HCT116 (cell line): ENCODE measurements at regions not wholly inside any gene's neighbourhood (a gene's known extent, or its start where the extent isn't known, plus 50 kb on each side); places are given as distances from the start of the nearest gene placed in this dataset.

Experiments used
- ATAC-seq: fragments of 200-7000 bp; cut with Tn5 transposase; 2 replicates; pipeline ENCODE4 v1.9.1; 2020; ENCODE audit warnings: mild to moderate bottlenecking, moderate library complexity
- BruUV-seq: library from RNA; stranded (reverse); fragments of 400-500 nt; replicated peaks from 2 replicates; lab custom pipeline; 2021; lab: Mats Ljungman, UMichigan
- CTCF ChIA-PET: fragments of 300-600 bp; sonication (Branson Sonifier 250); formaldehyde crosslinking; loops from one replicate; lab custom pipeline; 2021; ENCODE audit warnings: antibody characterized with exemption; lab: Charles Lee
- POLR2A ChIA-PET: fragments of 300-600, 350-600 bp; sonication (Branson Sonifier 250); formaldehyde crosslinking; loops from one replicate; lab custom pipeline; 2021; ENCODE audit warnings: antibody characterized with exemption; lab: Charles Lee
- RAD21 ChIA-PET, 2 experiments: fragments of 300-600 bp; sonication (Branson Sonifier 250); formaldehyde crosslinking; loops; one replicate each; lab custom pipeline; 2023; ENCODE audit warnings: low total read pairs in 2 of 2; ENCODE audit not compliant: uncharacterized antibody in 2 of 2, unreplicated experiment in 2 of 2, low non-redundant PET in 1 of 2; lab: Charles Lee
- DNase-seq: peaks from one replicate; pipeline ENCODE4 v3.0.0-alpha.2; 2010; ENCODE audit warnings: low read depth, low spot score
- H2AFZ ChIP-seq: fragments of 200-600 bp; shearing (Covaris generic), sonication (generic); 2 replicates; pipeline ENCODE4 v1.6.1; 2017; ENCODE audit warnings: low read depth, mixed run types, mixed read lengths, antibody characterized with exemption, low read length; ENCODE audit not compliant: poor library complexity, severe bottlenecking
- H3K27ac ChIP-seq: 2 replicates; pipeline ENCODE4 v1.5.1; 2012; ENCODE audit warnings: low read depth, low read length
- H3K27me3 ChIP-seq: fragments of 200-600 bp; sonication (generic); 2 replicates; pipeline ENCODE4 v1.6.1; 2016; ENCODE audit warnings: mixed run types, low read length, mixed read lengths; ENCODE audit not compliant: insufficient read depth
- H3K36me3 ChIP-seq, 2 experiments: fragments of 200-500 bp in 1 of 2; fragments of 200-600 bp in 1 of 2; sonication (Bioruptor generic) in 1 of 2; sonication (generic) in 1 of 2; 2 replicates each; pipeline versions ENCODE4 v1.5.1 to v1.6.1; 2014 to 2016; ENCODE audit warnings: low read length in 2 of 2, inconsistent platforms in 1 of 2, mixed read lengths in 1 of 2, mixed run types in 1 of 2; ENCODE audit not compliant: insufficient read depth in 2 of 2, control insufficient read depth in 1 of 2
- H3K4me1 ChIP-seq, 2 experiments: fragments of 200-600 bp in 1 of 2; sonication (generic) in 1 of 2; 2 replicates each; pipeline versions ENCODE4 v1.5.1 to v1.6.1; 2012 to 2017; ENCODE audit warnings: low read length in 2 of 2, inconsistent platforms in 1 of 2, mild to moderate bottlenecking in 1 of 2, mixed read lengths in 1 of 2, mixed run types in 1 of 2, moderate library complexity in 1 of 2; ENCODE audit not compliant: insufficient read depth in 2 of 2, control insufficient read depth in 1 of 2
- H3K4me2 ChIP-seq: fragments of 200-600 bp; sonication (generic); 2 replicates; pipeline ENCODE4 v1.6.1; 2017; ENCODE audit warnings: mixed run types, low read length, mixed read lengths
- H3K4me3 ChIP-seq, 2 experiments: fragments of 200-600 bp in 1 of 2; sonication (generic) in 1 of 2; replicated peaks in 1 of 2; 2 replicates each; pipeline ENCODE4 v1.5.1; 2011 to 2016; ENCODE audit warnings: low read length in 2 of 2, control low read depth in 1 of 2, low read depth in 1 of 2, mild to moderate bottlenecking in 1 of 2, mixed read lengths in 1 of 2, mixed run types in 1 of 2
- H3K79me2 ChIP-seq: fragments of 200-600 bp; sonication (generic); 2 replicates; pipeline ENCODE4 v1.6.1; 2017; ENCODE audit warnings: mild to moderate bottlenecking, mixed run types, low read length, moderate library complexity, mixed read lengths; ENCODE audit not compliant: insufficient read depth
- H3K9ac ChIP-seq: fragments of 200-600 bp; sonication (generic); 2 replicates; pipeline ENCODE4 v1.6.1; 2016; ENCODE audit warnings: low read length, mixed read lengths
- H3K9me2 ChIP-seq: fragments of 200-600 bp; sonication (generic), shearing (Covaris generic); 2 replicates; pipeline ENCODE4 v1.6.1; 2017; ENCODE audit warnings: mixed run types, mild to moderate bottlenecking, moderate library complexity; ENCODE audit not compliant: insufficient read depth
- H3K9me3 ChIP-seq, 2 experiments: fragments of 200-500 bp in 1 of 2; fragments of 200-600 bp in 1 of 2; sonication (Bioruptor generic) in 1 of 2; sonication (generic) in 1 of 2; 2 replicates each; pipeline ENCODE4 v1.6.1; 2014 to 2017; ENCODE audit warnings: low read length in 2 of 2, mixed read lengths in 2 of 2, inconsistent platforms in 1 of 2, low read depth in 1 of 2, mild to moderate bottlenecking in 1 of 2, mixed run types in 1 of 2, moderate library complexity in 1 of 2; ENCODE audit not compliant: control insufficient read depth in 1 of 2, insufficient read depth in 1 of 2
- H4K20me1 ChIP-seq: fragments of 200-600 bp; sonication (generic), shearing (Covaris generic); 2 replicates; pipeline ENCODE4 v1.6.1; 2017; ENCODE audit warnings: mixed run types, mild to moderate bottlenecking, moderate library complexity; ENCODE audit not compliant: insufficient read depth
- CBX3 ChIP-seq: IDR thresholded peaks from 2 replicates; pipeline ENCODE4 v1.6.1; 2012; ENCODE audit warnings: low read depth
- ELF1 ChIP-seq: IDR thresholded peaks from 2 replicates; pipeline ENCODE4 v1.6.1; 2012; ENCODE audit warnings: low read depth, borderline replicate concordance
- EZH2 ChIP-seq: fragments of 200-600 bp; sonication (generic); IDR thresholded peaks from 2 replicates; pipeline ENCODE4 v1.6.1; 2017; ENCODE audit warnings: antibody characterized with exemption, mixed run types
- EZH2phosphoT487 ChIP-seq: fragments of 200-600 bp; IDR thresholded peaks from 2 replicates; pipeline ENCODE4 v1.6.1; 2018; ENCODE audit warnings: antibody characterized with exemption, borderline replicate concordance
- FOSL1 ChIP-seq: IDR thresholded peaks from 2 replicates; pipeline ENCODE4 v1.6.1; 2012; ENCODE audit warnings: low read depth
- POLR2A ChIP-seq: IDR thresholded peaks from 2 replicates; pipeline ENCODE4 v1.7.0; 2011; ENCODE audit warnings: borderline replicate concordance; ENCODE audit not compliant: insufficient read depth, insufficient read length; ENCODE audit errors: extremely low read depth
- RAD21 ChIP-seq: IDR thresholded peaks from 2 replicates; pipeline ENCODE4 v1.6.1; 2012; ENCODE audit warnings: low read depth, mild to moderate bottlenecking
- SIN3A ChIP-seq: IDR thresholded peaks from 2 replicates; pipeline ENCODE4 v1.6.1; 2012; ENCODE audit warnings: low read depth
- SP1 ChIP-seq: IDR thresholded peaks from 2 replicates; pipeline ENCODE4 v1.6.1; 2012; ENCODE audit warnings: low read depth
- SRF ChIP-seq: IDR thresholded peaks from 2 replicates; pipeline ENCODE4 v1.6.1; 2012; ENCODE audit warnings: low read depth
- TCF7L2 ChIP-seq: IDR thresholded peaks from 2 replicates; pipeline ENCODE4 v1.7.0; 2011; ENCODE audit warnings: borderline replicate concordance, inconsistent platforms; ENCODE audit not compliant: insufficient read depth, insufficient read length; ENCODE audit errors: extremely low read depth
- ZNF274 ChIP-seq: fragments of 200-500 bp; sonication (Bioruptor generic); IDR thresholded peaks from 2 replicates; pipeline ENCODE4 v1.6.1; 2014; ENCODE audit warnings: mild to moderate bottlenecking, low read depth, low read length, inconsistent platforms
- intact Hi-C: fragments of 100-400 bp; cut with micrococcal nuclease; formaldehyde crosslinking; loops from 2 replicates; pipeline ENCODE4 v1.10.0; 2022
- TF ChIP-seq, protein P1 (sequence below): IDR thresholded peaks from 2 replicates; pipeline ENCODE4 v1.6.1; 2011; ENCODE audit warnings: mild to moderate bottlenecking, low read length, moderate library complexity; ENCODE audit not compliant: insufficient replicate concordance; ENCODE audit errors: extremely low read depth
- TF ChIP-seq, protein P2 (sequence below): IDR thresholded peaks from 2 replicates; pipeline ENCODE4 v1.6.1; 2012
- TF ChIP-seq, protein P3 (sequence below), 3 experiments: fragments of 200-600 bp in 1 of 3; sonication (generic) in 1 of 3; IDR thresholded peaks in 2 of 3; conservative IDR thresholded peaks in 1 of 3; 2 replicates each; pipeline ENCODE4 v1.5.1; 2012 to 2017; ENCODE audit warnings: low read depth in 2 of 3, low read length in 2 of 3, antibody characterized with exemption in 1 of 3, borderline replicate concordance in 1 of 3, control low read depth in 1 of 3, mild to moderate bottlenecking in 1 of 3, mixed read lengths in 1 of 3, mixed run types in 1 of 3, moderate library complexity in 1 of 3; ENCODE audit not compliant: insufficient read depth in 1 of 3
- TF ChIP-seq, protein P4 (sequence below): IDR thresholded peaks from 2 replicates; pipeline ENCODE4 v1.6.1; 2012; ENCODE audit warnings: low read depth

DNA sequence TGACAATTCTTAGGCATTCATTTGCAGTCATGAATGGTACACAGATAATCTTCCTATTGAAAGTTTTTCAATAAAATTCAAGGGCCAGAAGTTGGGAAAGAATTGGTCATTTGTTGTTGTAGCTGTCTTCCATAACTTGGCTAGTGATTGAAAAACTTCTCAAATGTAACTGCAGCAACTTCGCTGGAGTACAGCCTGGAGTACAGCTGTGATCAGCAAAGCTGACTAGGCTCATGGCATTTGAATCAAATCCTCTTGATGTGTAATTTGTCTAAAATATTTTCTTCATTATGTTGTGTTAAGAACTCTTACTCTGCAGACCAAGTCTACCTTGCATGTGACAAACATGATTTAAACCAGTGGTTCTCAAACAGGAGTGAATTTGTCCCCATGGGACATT lies 226.5 kb upstream of the STEAP1 start (continued):
- no peak for TF ChIP-seq ZNF274
- TF ChIP-seq, protein P1, sequence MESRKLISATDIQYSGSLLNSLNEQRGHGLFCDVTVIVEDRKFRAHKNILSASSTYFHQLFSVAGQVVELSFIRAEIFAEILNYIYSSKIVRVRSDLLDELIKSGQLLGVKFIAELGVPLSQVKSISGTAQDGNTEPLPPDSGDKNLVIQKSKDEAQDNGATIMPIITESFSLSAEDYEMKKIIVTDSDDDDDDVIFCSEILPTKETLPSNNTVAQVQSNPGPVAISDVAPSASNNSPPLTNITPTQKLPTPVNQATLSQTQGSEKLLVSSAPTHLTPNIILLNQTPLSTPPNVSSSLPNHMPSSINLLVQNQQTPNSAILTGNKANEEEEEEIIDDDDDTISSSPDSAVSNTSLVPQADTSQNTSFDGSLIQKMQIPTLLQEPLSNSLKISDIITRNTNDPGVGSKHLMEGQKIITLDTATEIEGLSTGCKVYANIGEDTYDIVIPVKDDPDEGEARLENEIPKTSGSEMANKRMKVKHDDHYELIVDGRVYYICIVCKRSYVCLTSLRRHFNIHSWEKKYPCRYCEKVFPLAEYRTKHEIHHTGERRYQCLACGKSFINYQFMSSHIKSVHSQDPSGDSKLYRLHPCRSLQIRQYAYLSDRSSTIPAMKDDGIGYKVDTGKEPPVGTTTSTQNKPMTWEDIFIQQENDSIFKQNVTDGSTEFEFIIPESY: no peak
- TF ChIP-seq EZH2phosphoT487: no peak
- TF ChIP-seq, protein P2, sequence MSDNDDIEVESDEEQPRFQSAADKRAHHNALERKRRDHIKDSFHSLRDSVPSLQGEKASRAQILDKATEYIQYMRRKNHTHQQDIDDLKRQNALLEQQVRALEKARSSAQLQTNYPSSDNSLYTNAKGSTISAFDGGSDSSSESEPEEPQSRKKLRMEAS: no peak
- TF ChIP-seq EZH2: no peak
- TF ChIP-seq TCF7L2: no peak
- TF ChIP-seq ELF1: no peak
- no peak for TF ChIP-seq RAD21
- no peak for TF ChIP-seq FOSL1

DNA sequence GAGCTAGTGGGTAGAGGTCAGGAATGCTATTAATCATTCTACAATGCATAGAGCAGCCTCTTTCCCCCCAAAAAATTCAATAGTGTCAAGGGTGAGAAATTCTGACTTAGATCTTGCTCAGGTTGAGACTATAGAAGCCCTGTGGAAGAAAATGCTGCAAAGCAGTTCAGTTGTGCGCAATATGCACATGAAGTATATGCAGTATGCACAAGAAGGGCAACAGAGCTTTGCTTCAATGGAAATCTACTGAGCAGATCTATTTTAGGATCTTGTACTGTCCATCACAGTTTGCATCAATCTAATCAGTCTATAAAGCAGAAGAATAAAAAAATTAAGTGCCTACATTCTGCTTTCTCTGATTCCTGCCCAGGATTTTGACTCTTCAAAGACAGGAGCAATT lies 225.8 kb upstream of the STEAP1 start:
- no TSS peak for BruUV-seq
- Histone ChIP-seq H3K4me1 (no peaks in the 10 kb centered on the region), H3K27ac (no peak overlapping the region), H3K4me2 (no peak overlapping the region), H4K20me1 (no peaks in the 10 kb centered on the region), H2AFZ (no peak overlapping the region), H3K9ac (no peak overlapping the region), H3K9me3 (no peaks in the 10 kb centered on the region), H3K9me2 (no peaks in the 10 kb centered on the region), H3K4me3 (no peak overlapping the region), H3K36me3 (no peaks in the 10 kb centered on the region), H3K27me3 (no peaks in the 10 kb centered on the region; the same call in 1 of the 2 replicates), H3K79me2 (no peaks in the 10 kb centered on the region)
- ChIA-PET RAD21 (no interaction called here), POLR2A (no interaction called here), CTCF (no interaction called here)
- intact Hi-C loops: no loop called here
- ATAC-seq (no peak), DNase-seq (no peak)
- no peak for TF ChIP-seq CBX3
- TF ChIP-seq, protein P3, sequence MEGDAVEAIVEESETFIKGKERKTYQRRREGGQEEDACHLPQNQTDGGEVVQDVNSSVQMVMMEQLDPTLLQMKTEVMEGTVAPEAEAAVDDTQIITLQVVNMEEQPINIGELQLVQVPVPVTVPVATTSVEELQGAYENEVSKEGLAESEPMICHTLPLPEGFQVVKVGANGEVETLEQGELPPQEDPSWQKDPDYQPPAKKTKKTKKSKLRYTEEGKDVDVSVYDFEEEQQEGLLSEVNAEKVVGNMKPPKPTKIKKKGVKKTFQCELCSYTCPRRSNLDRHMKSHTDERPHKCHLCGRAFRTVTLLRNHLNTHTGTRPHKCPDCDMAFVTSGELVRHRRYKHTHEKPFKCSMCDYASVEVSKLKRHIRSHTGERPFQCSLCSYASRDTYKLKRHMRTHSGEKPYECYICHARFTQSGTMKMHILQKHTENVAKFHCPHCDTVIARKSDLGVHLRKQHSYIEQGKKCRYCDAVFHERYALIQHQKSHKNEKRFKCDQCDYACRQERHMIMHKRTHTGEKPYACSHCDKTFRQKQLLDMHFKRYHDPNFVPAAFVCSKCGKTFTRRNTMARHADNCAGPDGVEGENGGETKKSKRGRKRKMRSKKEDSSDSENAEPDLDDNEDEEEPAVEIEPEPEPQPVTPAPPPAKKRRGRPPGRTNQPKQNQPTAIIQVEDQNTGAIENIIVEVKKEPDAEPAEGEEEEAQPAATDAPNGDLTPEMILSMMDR (IDR thresholded peaks at IDR 0.05 in 2 of 3, conservative IDR thresholded peaks at IDR 0.05 in 1 of 3; ENCODE audit: borderline replicate concordance in 1 of 3, insufficient read depth in 1 of 3, low read depth in 2 of 3, low read length in 2 of 3): no peak
- TF ChIP-seq EZH2: no peak
- no peak for TF ChIP-seq ZNF274
- TF ChIP-seq, protein P1: no peak
- TF ChIP-seq SIN3A: no peak
- TF ChIP-seq POLR2A: no peak
- TF ChIP-seq SRF: no peak
- no peak for TF ChIP-seq SP1
- TF ChIP-seq FOSL1: no peak
- TF ChIP-seq, protein P4, sequence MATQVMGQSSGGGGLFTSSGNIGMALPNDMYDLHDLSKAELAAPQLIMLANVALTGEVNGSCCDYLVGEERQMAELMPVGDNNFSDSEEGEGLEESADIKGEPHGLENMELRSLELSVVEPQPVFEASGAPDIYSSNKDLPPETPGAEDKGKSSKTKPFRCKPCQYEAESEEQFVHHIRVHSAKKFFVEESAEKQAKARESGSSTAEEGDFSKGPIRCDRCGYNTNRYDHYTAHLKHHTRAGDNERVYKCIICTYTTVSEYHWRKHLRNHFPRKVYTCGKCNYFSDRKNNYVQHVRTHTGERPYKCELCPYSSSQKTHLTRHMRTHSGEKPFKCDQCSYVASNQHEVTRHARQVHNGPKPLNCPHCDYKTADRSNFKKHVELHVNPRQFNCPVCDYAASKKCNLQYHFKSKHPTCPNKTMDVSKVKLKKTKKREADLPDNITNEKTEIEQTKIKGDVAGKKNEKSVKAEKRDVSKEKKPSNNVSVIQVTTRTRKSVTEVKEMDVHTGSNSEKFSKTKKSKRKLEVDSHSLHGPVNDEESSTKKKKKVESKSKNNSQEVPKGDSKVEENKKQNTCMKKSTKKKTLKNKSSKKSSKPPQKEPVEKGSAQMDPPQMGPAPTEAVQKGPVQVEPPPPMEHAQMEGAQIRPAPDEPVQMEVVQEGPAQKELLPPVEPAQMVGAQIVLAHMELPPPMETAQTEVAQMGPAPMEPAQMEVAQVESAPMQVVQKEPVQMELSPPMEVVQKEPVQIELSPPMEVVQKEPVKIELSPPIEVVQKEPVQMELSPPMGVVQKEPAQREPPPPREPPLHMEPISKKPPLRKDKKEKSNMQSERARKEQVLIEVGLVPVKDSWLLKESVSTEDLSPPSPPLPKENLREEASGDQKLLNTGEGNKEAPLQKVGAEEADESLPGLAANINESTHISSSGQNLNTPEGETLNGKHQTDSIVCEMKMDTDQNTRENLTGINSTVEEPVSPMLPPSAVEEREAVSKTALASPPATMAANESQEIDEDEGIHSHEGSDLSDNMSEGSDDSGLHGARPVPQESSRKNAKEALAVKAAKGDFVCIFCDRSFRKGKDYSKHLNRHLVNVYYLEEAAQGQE: no peak
